Lung (tissue), 11 donors: ENCODE measurements at regions not wholly inside any gene's neighbourhood (a gene's known extent, or its start where the extent isn't known, plus 50 kb on each side); places are given as distances from the start of the nearest gene placed in this dataset.

Source experiments
- ATAC-seq: fragments of 200-7000 bp; cut with Tn5 transposase; one replicate; pipeline ENCODE4 v1.9.1; 2020; ENCODE audit warnings: moderate number of reproducible peaks; ENCODE audit not compliant: insufficient read depth, low FRiP score
- DNase-seq, 3 donors: peaks; one replicate each; pipeline ENCODE4 v3.0.0-alpha.2; 2013 to 2017
- H3K27ac ChIP-seq, 2 donors: one replicate each; pipeline ENCODE4 v1.5.1; 2013; ENCODE audit warnings: mild to moderate bottlenecking in 2 of 2, moderate library complexity in 2 of 2, control low read depth in 1 of 2, inconsistent platforms in 1 of 2, low read depth in 1 of 2, low read length in 1 of 2
- H3K27me3 ChIP-seq, 3 donors: one replicate each; pipeline ENCODE4 v1.5.1; 2013; ENCODE audit warnings: low read length in 2 of 3; ENCODE audit not compliant: control insufficient read depth in 3 of 3, insufficient read depth in 3 of 3
- H3K36me3 ChIP-seq, 4 donors: one replicate each; pipeline ENCODE4 v1.5.1; 2013; ENCODE audit warnings: low read length in 4 of 4, mild to moderate bottlenecking in 1 of 4, moderate library complexity in 1 of 4; ENCODE audit not compliant: control insufficient read depth in 4 of 4, insufficient read depth in 4 of 4
- H3K4me1 ChIP-seq, 5 donors: one replicate each; pipeline ENCODE4 v1.5.1; 2013; ENCODE audit warnings: low read length in 5 of 5, mild to moderate bottlenecking in 2 of 5, moderate library complexity in 1 of 5; ENCODE audit not compliant: control insufficient read depth in 5 of 5, insufficient read depth in 5 of 5
- H3K4me3 ChIP-seq: one replicate; pipeline ENCODE4 v1.5.1; 2013; ENCODE audit warnings: mild to moderate bottlenecking, control low read depth, moderate library complexity
- H3K9ac ChIP-seq, 2 donors: one replicate each; pipeline ENCODE4 v1.5.1; 2013; ENCODE audit warnings: low read length in 2 of 2, control low read depth in 1 of 2; ENCODE audit not compliant: insufficient read depth in 1 of 2
- H3K9me3 ChIP-seq, 4 donors: one replicate each; pipeline ENCODE4 v1.5.1; 2013; ENCODE audit warnings: low read length in 3 of 4, mild to moderate bottlenecking in 1 of 4, moderate library complexity in 1 of 4; ENCODE audit not compliant: control insufficient read depth in 4 of 4, insufficient read depth in 3 of 4
- CTCF ChIP-seq: IDR thresholded peaks from 2 replicates; pipeline ENCODE4 v1.5.1; 2012; ENCODE audit warnings: mild to moderate bottlenecking; ENCODE audit errors: control extremely low read depth, extremely low read depth
- WGBS, 2 donors: extraction: QIAGEN DNeasy Blood & Tissue Kit; methylation state at CpG; one replicate each; pipeline ENCODE4 v1.1.7; 2013; 5-methylcytosine and 5-hydroxymethylcytosine counted together
- donor health status: control.
- donor health status: control.
- donor health status: Bipolar disorder and iron deficiency.
- donor health status: healthy.
- donor health status: DM: yes; HTN: yes; CAD: no.

GRCh38 chr3:110910346-110910955, 161.2 kb upstream of the NECTIN3 start:
- WGBS, 2 donors = 60 to 86% methylated on average over 4 of the region's 4 CpGs
- Histone ChIP-seq H3K4me1 (no peaks in the 10 kb centered on the region), H3K4me3 (no peak overlapping the region), H3K27ac (no peak overlapping the region), H3K27me3 (no peaks in the 10 kb centered on the region), H3K36me3 (no peaks in the 10 kb centered on the region), H3K9me3 (peaks cover 0 to 1% (median 0%) of the 10 kb centered on the region in 4 donors), H3K9ac (no peak overlapping the region)
- DNase-seq = no peak
- no peak for ATAC-seq
- no peak for TF ChIP-seq CTCF

- DNase-seq = no peak
- H3K9me3 ChIP-seq = peaks cover 0 to 3% (median 0%) of the 10 kb centered on the region in 4 donors
- H3K27me3 ChIP-seq = no peaks in the 10 kb centered on the region
- no peaks in the 10 kb centered on the region for H3K36me3 ChIP-seq
- 85 to 86% methylated on average over 4 of the region's 4 CpGs for WGBS, 2 donors
- no peak overlapping the region for H3K4me3 ChIP-seq
- H3K27ac ChIP-seq = no peak overlapping the region
- no peak for TF ChIP-seq CTCF
- no peak overlapping the region for H3K9ac ChIP-seq
- no peak for ATAC-seq
- H3K4me1 ChIP-seq = peaks cover 0 to 9% (median 0%) of the 10 kb centered on the region in 5 donors
These were observed 152.7 kb upstream of the NECTIN3 start for GRCh38 chr3:110918963-110919362.

DNA sequence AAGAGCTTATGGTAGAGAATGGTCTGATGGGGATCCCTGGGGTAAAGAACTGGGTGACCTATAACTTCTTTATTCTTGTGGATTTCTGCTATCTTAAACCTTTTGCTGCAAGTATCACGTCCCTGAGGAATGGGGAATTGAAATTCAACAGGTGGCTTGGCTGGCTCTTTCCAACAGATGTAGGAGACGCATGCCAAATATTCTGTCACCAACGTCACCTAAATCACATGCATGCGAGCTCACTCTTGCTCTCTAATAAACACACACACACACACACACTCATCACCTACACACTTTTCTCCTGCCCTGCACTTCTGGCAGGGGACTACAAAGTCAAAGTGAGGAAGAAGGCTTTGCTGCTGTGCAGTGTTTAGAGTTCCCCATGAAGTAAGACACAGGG, 145.8 kb upstream of the NECTIN3 start:
- Histone ChIP-seq H3K9ac (no peak overlapping the region), H3K9me3 (no peaks in the 10 kb centered on the region), H3K4me1 (no peaks in the 10 kb centered on the region), H3K4me3 (no peak overlapping the region), H3K36me3 (no peaks in the 10 kb centered on the region), H3K27me3 (no peaks in the 10 kb centered on the region), H3K27ac (no peak overlapping the region)
- no peak for DNase-seq
- ATAC-seq = no peak
- no peak for TF ChIP-seq CTCF
- WGBS, 2 donors = 81 to 83% methylated on average over 4 of the region's 4 CpGs
